Fibroblast of the aortic adventitia (primary cell): ENCODE measurements at regions not wholly inside any gene's neighbourhood (a gene's known extent, or its start where the extent isn't known, plus 50 kb on each side); places are given as distances from the start of the nearest gene placed in this dataset.

ENCODE experiments used
- DNase-seq: peaks from one replicate; pipeline ENCODE4 v3.0.0-alpha.2; 2010; ENCODE audit warnings: low read depth
- H3K4me3 ChIP-seq: 2 replicates; pipeline ENCODE4 v1.5.1; 2011; ENCODE audit warnings: low read depth, mild to moderate bottlenecking, control low read depth, low read length, moderate library complexity
- TF ChIP-seq, protein P1 (sequence below): IDR thresholded peaks from 2 replicates; pipeline ENCODE4 v1.5.1; 2011; ENCODE audit warnings: mild to moderate bottlenecking, low read length, control low read depth, inconsistent platforms; ENCODE audit not compliant: insufficient read depth

DNA sequence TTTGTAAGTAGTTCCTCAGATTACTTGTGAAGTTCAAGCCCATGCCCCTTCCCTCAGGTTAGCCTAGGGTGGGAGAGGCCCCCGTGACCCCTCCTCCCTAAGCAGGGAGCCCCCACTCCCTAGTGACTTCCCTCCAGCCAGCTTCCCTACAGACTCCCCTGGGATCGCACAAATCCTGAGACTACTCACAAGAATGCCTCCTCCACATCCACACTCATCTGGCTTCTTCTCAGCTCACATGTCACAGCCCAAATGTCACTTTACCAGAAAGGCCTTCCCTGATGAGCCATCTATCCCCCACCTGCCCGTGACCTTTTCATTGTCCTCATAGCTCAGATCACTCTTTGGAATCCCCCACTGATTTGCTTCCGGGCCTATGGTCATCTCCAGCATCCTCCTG is 96.7 kb upstream of the ARAP3 start:
- H3K4me3 ChIP-seq, result no peak overlapping the region
- TF ChIP-seq, protein P1, sequence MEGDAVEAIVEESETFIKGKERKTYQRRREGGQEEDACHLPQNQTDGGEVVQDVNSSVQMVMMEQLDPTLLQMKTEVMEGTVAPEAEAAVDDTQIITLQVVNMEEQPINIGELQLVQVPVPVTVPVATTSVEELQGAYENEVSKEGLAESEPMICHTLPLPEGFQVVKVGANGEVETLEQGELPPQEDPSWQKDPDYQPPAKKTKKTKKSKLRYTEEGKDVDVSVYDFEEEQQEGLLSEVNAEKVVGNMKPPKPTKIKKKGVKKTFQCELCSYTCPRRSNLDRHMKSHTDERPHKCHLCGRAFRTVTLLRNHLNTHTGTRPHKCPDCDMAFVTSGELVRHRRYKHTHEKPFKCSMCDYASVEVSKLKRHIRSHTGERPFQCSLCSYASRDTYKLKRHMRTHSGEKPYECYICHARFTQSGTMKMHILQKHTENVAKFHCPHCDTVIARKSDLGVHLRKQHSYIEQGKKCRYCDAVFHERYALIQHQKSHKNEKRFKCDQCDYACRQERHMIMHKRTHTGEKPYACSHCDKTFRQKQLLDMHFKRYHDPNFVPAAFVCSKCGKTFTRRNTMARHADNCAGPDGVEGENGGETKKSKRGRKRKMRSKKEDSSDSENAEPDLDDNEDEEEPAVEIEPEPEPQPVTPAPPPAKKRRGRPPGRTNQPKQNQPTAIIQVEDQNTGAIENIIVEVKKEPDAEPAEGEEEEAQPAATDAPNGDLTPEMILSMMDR, result no peak
- DNase-seq, result no peak

GRCh38 chr5:141778206-141778605 is 96.2 kb upstream of the ARAP3 start:
- no peak overlapping the region for H3K4me3 ChIP-seq
- DNase-seq, result peak; percentile 68
- TF ChIP-seq, protein P1, result no peak

DNA sequence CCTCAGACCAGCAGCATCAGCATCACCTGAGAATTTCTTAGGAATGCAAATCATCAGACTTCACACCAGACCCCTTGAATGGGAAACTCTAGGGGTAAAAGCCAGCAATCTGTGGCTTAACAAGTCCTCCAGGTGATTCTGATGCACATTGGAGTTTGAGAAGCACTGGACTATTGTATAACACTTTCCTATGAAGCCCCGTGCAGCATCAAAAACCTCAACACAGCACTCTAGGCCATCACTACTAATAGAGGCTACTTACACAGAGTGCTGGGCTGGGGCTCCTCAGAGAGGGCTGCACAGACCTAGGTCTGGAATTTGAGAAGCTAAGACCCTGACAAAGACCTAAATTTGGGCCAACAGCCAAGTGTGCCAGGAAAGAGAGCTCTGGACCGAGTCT is 95.7 kb upstream of the ARAP3 start:
- H3K4me3 ChIP-seq, result no peak overlapping the region
- TF ChIP-seq, protein P1, result no peak
- no peak for DNase-seq

- no peak overlapping the region for H3K4me3 ChIP-seq
- no peak for DNase-seq
- TF ChIP-seq, protein P1, result no peak
Measured at GRCh38 chr5:141777130-141777529, 95.1 kb upstream of the ARAP3 start.

GRCh38 chr5:141773779-141774562 is 91.9 kb upstream of the ARAP3 start:
- TF ChIP-seq, protein P1, result no peak
- no peak overlapping the region for H3K4me3 ChIP-seq
- no peak for DNase-seq

- DNase-seq, result no peak
- TF ChIP-seq, protein P1, result no peak
- H3K4me3 ChIP-seq, result no peak overlapping the region
Measured at GRCh38 chr5:141772281-141772680, 90.3 kb upstream of the ARAP3 start.

DNA sequence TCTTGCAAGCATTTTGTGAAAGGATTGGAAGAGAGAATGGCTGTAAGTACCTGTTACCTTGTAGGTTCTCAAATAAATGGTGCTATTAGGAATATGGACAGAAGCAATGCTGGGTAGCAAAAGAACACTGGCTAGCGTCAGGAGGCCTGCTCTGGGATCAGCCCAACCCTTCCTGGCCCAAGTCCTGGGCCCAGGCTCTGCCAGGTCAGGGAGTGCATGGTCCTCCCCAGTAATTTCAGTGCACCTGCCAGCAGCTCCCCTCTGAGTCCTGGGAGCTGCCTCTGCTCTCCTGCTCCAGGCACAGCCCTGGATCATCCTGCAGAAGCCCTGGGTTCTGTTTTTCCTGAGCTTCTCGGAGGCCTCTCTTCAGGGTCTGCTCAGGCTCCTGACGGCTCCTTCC is 89.5 kb upstream of the ARAP3 start:
- H3K4me3 ChIP-seq, result no peak overlapping the region
- no peak for DNase-seq
- TF ChIP-seq, protein P1, result no peak
